K562 (cell line): ENCODE measurements at regions not wholly inside any gene's neighbourhood (a gene's known extent, or its start where the extent isn't known, plus 50 kb on each side); places are given as distances from the start of the nearest gene placed in this dataset.

ENCODE experiments used
- ATAC-seq: fragments of 200-7000 bp; cut with Tn5 transposase; 3 replicates; pipeline ENCODE4 v1.9.1; 2020; ENCODE audit warnings: moderate library complexity
- BruUV-seq: library from RNA; stranded (reverse); fragments of 400-500 nt; replicated peaks from 2 replicates; lab custom pipeline; 2021; lab: Mats Ljungman, UMichigan
- CTCF ChIA-PET: fragments of 300-600 bp; formaldehyde crosslinking; extraction: SDS; loops from one replicate; lab custom pipeline; 2021; ENCODE audit warnings: low intra/inter-chr PET ratio; lab: Yijun Ruan, JAX
- POLR2A ChIA-PET: fragments of 300-600, 350-650 bp; sonication (Branson Sonifier 250); formaldehyde crosslinking; extraction: SDS; loops from one replicate; lab custom pipeline; 2021; ENCODE audit warnings: antibody characterized with exemption, inconsistent platforms; lab: Yijun Ruan, JAX
- DNase-seq, 4 experiments: peaks; one replicate each; pipeline versions ENCODE4 v3.0.0 to v3.0.0-alpha.2; 2011 to 2018; ENCODE audit warnings: low spot score in 3 of 4, mixed read lengths in 3 of 4; ENCODE audit errors: extremely low read depth in 1 of 4
- FAIRE-seq: peaks from 2 replicates; lab custom pipeline; 2011; peaks lifted over from hg19 to GRCh38; lab: Jason Lieb, UNC
- H2AFZ ChIP-seq: 2 replicates; pipeline ENCODE4 v1.6.0; 2011; ENCODE audit warnings: low read depth, low read length, control low read depth, inconsistent platforms
- H3K27ac ChIP-seq: fragments of 200-600 bp; 3 replicates; pipeline ENCODE4 v1.8.0; 2011; ENCODE audit warnings: low read depth, mild to moderate bottlenecking, control low read depth, inconsistent platforms, low read length, moderate library complexity, mixed read lengths; ENCODE audit errors: extremely low read depth
- H3K27me3 ChIP-seq, 2 experiments: fragments of 300-600 bp in 1 of 2; 2 replicates in 1 of 2; 3 replicates in 1 of 2; pipeline versions ENCODE4 v1.6.0 to v1.8.0; 2011; ENCODE audit warnings: inconsistent platforms in 2 of 2, low read length in 2 of 2, mild to moderate bottlenecking in 1 of 2, mixed read lengths in 1 of 2, moderate library complexity in 1 of 2; ENCODE audit not compliant: control insufficient read depth in 2 of 2, insufficient read depth in 2 of 2
- H3K36me3 ChIP-seq: fragments of 300-600 bp; 3 replicates; pipeline ENCODE4 v1.8.0; 2011; ENCODE audit warnings: mild to moderate bottlenecking, low read length, inconsistent platforms; ENCODE audit not compliant: control insufficient read depth, insufficient read depth
- H3K4me1 ChIP-seq, 2 experiments: fragments of 200-600 bp in 1 of 2; replicated peaks in 1 of 2; 2 replicates in 1 of 2; 3 replicates in 1 of 2; pipeline versions ENCODE4 v1.5.1 to v1.8.0; 2011; ENCODE audit warnings: inconsistent platforms in 2 of 2, low read length in 2 of 2, mild to moderate bottlenecking in 1 of 2, mixed read lengths in 1 of 2, moderate library complexity in 1 of 2; ENCODE audit not compliant: control insufficient read depth in 2 of 2, insufficient read depth in 2 of 2
- H3K4me2 ChIP-seq: 2 replicates; pipeline ENCODE4 v1.6.1; 2011; ENCODE audit warnings: low read length, control low read depth, inconsistent platforms, mixed read lengths; ENCODE audit not compliant: insufficient read depth
- H3K4me3 ChIP-seq: fragments of 200-600 bp; sonication (generic), shearing (Covaris generic); 2 replicates; pipeline ENCODE4 v1.5.1; 2016; ENCODE audit warnings: control low read depth, inconsistent platforms
- H3K79me2 ChIP-seq: fragments of 200-600 bp; 3 replicates; pipeline ENCODE4 v1.8.0; 2011; ENCODE audit warnings: low read length, inconsistent platforms; ENCODE audit not compliant: control insufficient read depth, insufficient read depth
- H3K9ac ChIP-seq, 2 experiments: 2 replicates each; pipeline versions ENCODE4 v1.6.0 to v1.6.1; 2011; ENCODE audit warnings: low read depth in 2 of 2, low read length in 2 of 2, control low read depth in 1 of 2, inconsistent platforms in 1 of 2, mild to moderate bottlenecking in 1 of 2, mixed read lengths in 1 of 2; ENCODE audit not compliant: insufficient read depth in 1 of 2
- H3K9me1 ChIP-seq: one replicate; pipeline ENCODE4 v1.6.0; 2011; ENCODE audit warnings: inconsistent platforms, mild to moderate bottlenecking, low read length, moderate library complexity; ENCODE audit not compliant: control insufficient read depth, insufficient read depth
- H3K9me3 ChIP-seq: replicated peaks from 2 replicates; pipeline ENCODE4 v1.5.1; 2011; ENCODE audit warnings: low read depth, low read length, inconsistent platforms; ENCODE audit not compliant: control insufficient read depth, insufficient read depth
- H4K20me1 ChIP-seq: replicated peaks from 2 replicates; pipeline ENCODE4 v1.6.1; 2011; ENCODE audit warnings: low read length, inconsistent platforms, mixed read lengths; ENCODE audit not compliant: control insufficient read depth, insufficient read depth
- EWSR1 ChIP-seq: fragments of 450-650 bp; IDR thresholded peaks from 2 replicates; pipeline ENCODE4 v1.6.1; 2018; ENCODE audit warnings: borderline replicate concordance, mild to moderate bottlenecking, low read depth, moderate library complexity; ENCODE audit not compliant: partially characterized antibody
- L3MBTL2 ChIP-seq: fragments of 450-650 bp; IDR thresholded peaks from 2 replicates; pipeline ENCODE4 v1.6.1; 2016; ENCODE audit warnings: mild to moderate bottlenecking, moderate library complexity
- LCOR ChIP-seq: sonication (generic); formaldehyde crosslinking; IDR thresholded peaks from 2 replicates; pipeline ENCODE4 v1.8.0; 2022; ENCODE audit warnings: mild to moderate bottlenecking, missing genetic modification reagents
- MCM2 ChIP-seq: fragments of 450-650 bp; IDR thresholded peaks from 2 replicates; pipeline ENCODE4 v1.6.1; 2017; ENCODE audit warnings: low read depth, mild to moderate bottlenecking
- MCM5 ChIP-seq: fragments of 450-650 bp; IDR thresholded peaks from 2 replicates; pipeline ENCODE4 v1.6.1; 2016; ENCODE audit warnings: low read depth
- NELFE ChIP-seq: IDR thresholded peaks from 2 replicates; pipeline ENCODE4 v1.6.1; 2011; ENCODE audit warnings: mild to moderate bottlenecking; ENCODE audit not compliant: insufficient read depth, insufficient read length
- PRMT5 ChIP-seq: sonication (generic); formaldehyde crosslinking; IDR thresholded peaks from 2 replicates; pipeline ENCODE4 v1.5.0; 2020; ENCODE audit warnings: missing genetic modification reagents
- RBM14 ChIP-seq: fragments of 200-400 bp; formaldehyde crosslinking; IDR thresholded peaks from 2 replicates; pipeline ENCODE4 v1.6.1; 2018; ENCODE audit warnings: low read depth, mild to moderate bottlenecking, low read length, moderate library complexity, borderline replicate concordance; ENCODE audit not compliant: insufficient read depth
- SRSF1 ChIP-seq: fragments of 200-400 bp; formaldehyde crosslinking; IDR thresholded peaks from 2 replicates; pipeline ENCODE4 v1.6.1; 2017; ENCODE audit warnings: mild to moderate bottlenecking, low read depth, low read length, moderate library complexity
- SUPT5H ChIP-seq: fragments of 450-650 bp; IDR thresholded peaks from 2 replicates; pipeline ENCODE4 v1.6.1; 2016
- ZNF589 ChIP-seq: fragments of 200-800 bp; sonication (Bioruptor generic); IDR thresholded peaks from 2 replicates; pipeline ENCODE4 v1.6.1; 2016; ENCODE audit warnings: low read depth, missing genetic modification characterization, missing compliant biosample characterization
- WGBS: fragments of 100-300 bp; shearing (Covaris generic); methylation state at CpG from one replicate; pipeline ENCODE4 v1.1.6; 2016; ENCODE audit warnings: low coverage, mixed read lengths; ENCODE audit not compliant: insufficient coverage; ENCODE audit errors: missing lambda C conversion rate; 5-methylcytosine and 5-hydroxymethylcytosine counted together
- in situ Hi-C: fragments of 300-500 bp; cut with MboI; formaldehyde crosslinking; loops from 4 replicates; pipeline ENCODE4 v1.15.0; 2018; ENCODE audit warnings: inconsistent platforms, mixed read lengths
- intact Hi-C: fragments of 100-400 bp; cut with micrococcal nuclease; formaldehyde crosslinking; loops from 2 replicates; pipeline ENCODE4 v1.14.2; 2022
- TF ChIP-seq, protein P1 (sequence below): fragments of 250-450 bp; sonication (Bioruptor Pico); IDR thresholded peaks from 2 replicates; pipeline ENCODE4 v1.5.1; 2021; ENCODE audit warnings: mild to moderate bottlenecking

DNA sequence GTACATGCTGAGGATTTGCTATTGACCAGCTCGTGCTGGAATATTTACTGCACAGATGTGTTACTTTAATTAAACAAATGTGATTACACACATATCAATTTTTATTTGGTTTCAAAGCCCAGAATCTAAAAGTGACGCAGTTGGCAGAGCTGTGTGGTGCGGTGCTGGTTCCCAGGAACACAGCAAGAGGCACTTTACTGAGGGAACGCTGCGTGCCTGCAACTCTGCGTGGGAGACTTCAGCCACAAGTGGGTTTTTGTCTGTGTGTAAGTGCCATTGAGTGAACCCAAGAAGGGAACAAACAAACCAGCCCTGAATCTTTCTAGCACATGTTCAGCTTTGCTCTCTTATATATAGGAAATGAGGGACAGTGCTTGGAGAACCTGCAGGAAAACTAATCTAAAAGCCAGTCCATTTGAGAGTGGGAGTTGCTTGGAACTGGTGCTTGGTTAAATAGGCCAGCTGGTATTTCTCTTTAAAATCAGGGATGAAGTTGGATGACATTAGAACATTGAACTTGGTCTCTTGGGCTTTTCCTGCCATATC, 196.6 kb upstream of the CELF4 start:
- Histone ChIP-seq H3K79me2 (no peaks in the 10 kb centered on the region), H3K4me3 (no peak overlapping the region), H3K4me2 (no peak overlapping the region), H3K27me3 (no peaks in the 10 kb centered on the region), H4K20me1 (no peaks in the 10 kb centered on the region), H2AFZ (no peak overlapping the region), H3K27ac (no peak overlapping the region), H3K9me1 (no peaks in the 10 kb centered on the region), H3K9ac (no peak overlapping the region)
- intact Hi-C loops: no loop called here
- 2% methylated on average over 6 of the region's 6 CpGs for WGBS
- BruUV-seq: no TSS peak
- CTCF ChIA-PET: no interaction called here
- no peak for DNase-seq
- ATAC-seq: no peak
- TF ChIP-seq EWSR1: no peak
- TF ChIP-seq MCM5: no peak
- TF ChIP-seq RBM14: no peak
- no peak for TF ChIP-seq PRMT5 (CRISPR knock-in tag)
- TF ChIP-seq NELFE: no peak
- TF ChIP-seq SRSF1: no peak
- TF ChIP-seq L3MBTL2: no peak
- TF ChIP-seq, protein P1, sequence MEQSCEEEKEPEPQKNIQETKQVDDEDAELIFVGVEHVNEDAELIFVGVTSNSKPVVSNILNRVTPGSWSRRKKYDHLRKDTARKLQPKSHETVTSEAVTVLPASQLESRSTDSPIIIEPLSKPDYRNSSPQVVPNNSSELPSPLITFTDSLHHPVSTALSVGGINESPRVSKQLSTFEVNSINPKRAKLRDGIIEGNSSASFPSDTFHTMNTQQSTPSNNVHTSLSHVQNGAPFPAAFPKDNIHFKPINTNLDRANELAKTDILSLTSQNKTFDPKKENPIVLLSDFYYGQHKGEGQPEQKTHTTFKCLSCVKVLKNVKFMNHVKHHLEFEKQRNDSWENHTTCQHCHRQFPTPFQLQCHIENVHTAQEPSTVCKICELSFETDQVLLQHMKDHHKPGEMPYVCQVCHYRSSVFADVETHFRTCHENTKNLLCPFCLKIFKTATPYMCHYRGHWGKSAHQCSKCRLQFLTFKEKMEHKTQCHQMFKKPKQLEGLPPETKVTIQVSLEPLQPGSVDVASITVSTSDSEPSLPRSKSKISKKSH: no peak
- no peak for TF ChIP-seq ZNF589 (CRISPR knock-in tag)
- TF ChIP-seq MCM2: no peak
- TF ChIP-seq SUPT5H: no peak
- TF ChIP-seq LCOR: no peak
- TF ChIP-seq, all 486 proteins: peak for 0
- no peak for FAIRE-seq
- in situ Hi-C loops: no loop called here
- H3K36me3 ChIP-seq: no peaks in the 10 kb centered on the region
- POLR2A ChIA-PET: no interaction called here
- H3K4me1 ChIP-seq: no peaks in the 10 kb centered on the region
- H3K9me3 ChIP-seq: no peaks in the 10 kb centered on the region
